HFFc6 (cell line): ENCODE measurements at regions not wholly inside any gene's neighbourhood (a gene's known extent, or its start where the extent isn't known, plus 50 kb on each side); places are given as distances from the start of the nearest gene placed in this dataset.

Experiments used
- DNase-seq: peaks from one replicate; pipeline ENCODE4 v3.0.0-alpha.2; 2018
- H3K27ac Mint-ChIP-seq: 2 replicates; pipeline ENCODE4 v1.8.0; 2020; ENCODE audit warnings: mild to moderate bottlenecking, mixed read lengths
- H3K27me3 Mint-ChIP-seq: 2 replicates; pipeline ENCODE4 v1.8.0; 2021; ENCODE audit warnings: mild to moderate bottlenecking, moderate library complexity, mixed read lengths; ENCODE audit not compliant: insufficient read depth
- H3K36me3 Mint-ChIP-seq: 2 replicates; pipeline ENCODE4 v1.8.0; 2021; ENCODE audit warnings: low read depth, mixed read lengths
- H3K4me1 Mint-ChIP-seq: 2 replicates; pipeline ENCODE4 v1.8.0; 2020; ENCODE audit warnings: low read depth, mixed read lengths
- H3K4me3 Mint-ChIP-seq: 2 replicates; pipeline ENCODE4 v1.8.0; 2020; ENCODE audit warnings: mild to moderate bottlenecking, moderate library complexity, mixed read lengths
- H3K9me3 Mint-ChIP-seq: 2 replicates; pipeline ENCODE4 v1.8.0; 2020; ENCODE audit warnings: mild to moderate bottlenecking, mixed read lengths
- CTCF ChIP-seq: fragments of 200-600 bp; sonication (generic); IDR thresholded peaks from 2 replicates; pipeline ENCODE4 v1.5.0; 2021; ENCODE audit warnings: antibody characterized with exemption, mild to moderate bottlenecking

GRCh38 chr5:106423109-106423897, 1247.4 kb downstream of the EFNA5 start:
- H3K4me3 Mint-ChIP-seq: no peak overlapping the region
- no peak for TF ChIP-seq CTCF
- H3K4me1 Mint-ChIP-seq: no peaks in the 10 kb centered on the region
- H3K27me3 Mint-ChIP-seq: no peaks in the 10 kb centered on the region; the same call in 1 of the 2 replicates
- H3K27ac Mint-ChIP-seq: no peak overlapping the region
- no peak for DNase-seq
- H3K36me3 Mint-ChIP-seq: no peaks in the 10 kb centered on the region
- H3K9me3 Mint-ChIP-seq: peaks cover 21% of the 10 kb centered on the region

GRCh38 chr5:106420102-106420501, 1250.6 kb downstream of the EFNA5 start:
- H3K36me3 Mint-ChIP-seq: no peaks in the 10 kb centered on the region
- no peak for TF ChIP-seq CTCF
- peaks cover 40% of the 10 kb centered on the region for H3K9me3 Mint-ChIP-seq
- no peak overlapping the region for H3K27ac Mint-ChIP-seq
- no peak overlapping the region for H3K4me3 Mint-ChIP-seq
- no peaks in the 10 kb centered on the region for H3K4me1 Mint-ChIP-seq
- DNase-seq: no peak
- H3K27me3 Mint-ChIP-seq: no peaks in the 10 kb centered on the region; the same call in 1 of the 2 replicates

DNA sequence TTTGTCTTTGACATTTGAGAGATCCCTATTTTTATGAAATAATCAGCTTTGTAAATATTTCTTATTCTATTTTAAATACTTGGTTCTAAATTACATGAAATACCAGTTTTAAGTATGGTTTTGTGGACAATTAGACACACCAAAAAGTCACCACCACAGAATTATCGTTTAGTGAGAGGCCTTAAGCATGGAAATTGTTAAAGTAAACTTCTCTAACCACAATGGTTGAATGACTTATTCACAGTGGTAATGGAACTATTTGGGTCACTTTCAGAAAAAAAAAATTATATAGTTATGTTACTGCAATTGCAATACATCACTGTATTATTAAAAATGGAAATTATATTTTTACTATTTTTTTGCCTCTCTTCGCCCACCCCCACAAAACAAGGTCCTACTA, 1252.5 kb downstream of the EFNA5 start:
- DNase-seq: no peak
- Mint-ChIP-seq H3K27ac (no peak overlapping the region), H3K4me3 (no peak overlapping the region), H3K4me1 (no peaks in the 10 kb centered on the region), H3K36me3 (no peaks in the 10 kb centered on the region), H3K9me3 (peaks cover 37% of the 10 kb centered on the region), H3K27me3 (no peaks in the 10 kb centered on the region; the same call in 1 of the 2 replicates)
- no peak for TF ChIP-seq CTCF

DNA sequence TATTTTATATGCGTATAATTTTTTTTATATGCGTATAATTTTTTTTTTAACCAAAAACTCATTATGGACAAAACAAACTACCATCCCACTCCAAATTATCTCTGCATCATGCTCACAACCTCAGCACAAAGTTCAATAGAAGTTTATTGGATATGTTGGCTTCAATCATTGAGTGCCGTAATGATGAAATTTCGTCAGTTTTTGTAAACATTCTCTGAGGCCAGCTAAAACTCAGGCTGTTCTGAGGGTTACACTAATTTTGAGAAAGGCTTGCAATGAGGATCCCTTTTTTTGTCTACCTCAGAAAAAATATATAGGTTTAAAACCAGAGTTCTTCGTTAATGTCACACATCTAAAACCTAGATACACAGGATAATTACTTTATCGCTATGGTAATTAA, 1253.2 kb downstream of the EFNA5 start:
- Mint-ChIP-seq H3K36me3 (no peaks in the 10 kb centered on the region), H3K27me3 (no peaks in the 10 kb centered on the region; the same call in 1 of the 2 replicates), H3K27ac (no peak overlapping the region), H3K4me1 (no peaks in the 10 kb centered on the region), H3K9me3 (peaks cover 35% of the 10 kb centered on the region), H3K4me3 (no peak overlapping the region)
- no peak for DNase-seq
- TF ChIP-seq CTCF: no peak

GRCh38 chr5:106417163-106417562, 1253.6 kb downstream of the EFNA5 start:
- no peak overlapping the region for H3K4me3 Mint-ChIP-seq
- no peaks in the 10 kb centered on the region for H3K36me3 Mint-ChIP-seq

More at GRCh38 chr5:106417163-106417562, 1253.6 kb downstream of the EFNA5 start:
- no peak for TF ChIP-seq CTCF
- peaks cover 32% of the 10 kb centered on the region for H3K9me3 Mint-ChIP-seq
- H3K27ac Mint-ChIP-seq: no peak overlapping the region
- no peaks in the 10 kb centered on the region; the same call in 1 of the 2 replicates for H3K27me3 Mint-ChIP-seq
- H3K4me1 Mint-ChIP-seq: no peaks in the 10 kb centered on the region
- no peak for DNase-seq
